D721Med (cell line): ENCODE measurements at regions not wholly inside any gene's neighbourhood (a gene's known extent, or its start where the extent isn't known, plus 50 kb on each side); places are given as distances from the start of the nearest gene placed in this dataset.
"Not testable (repeated sequence)": the region's sequence is repeated elsewhere in the genome, so short reads cannot be mapped to it uniquely, and the experiment has no call there.

Source experiments
- DNase-seq: peaks from one replicate; pipeline ENCODE4 v3.0.0; 2011; ENCODE audit warnings: low spot score; ENCODE audit not compliant: insufficient read length
- FAIRE-seq: peaks from 2 replicates; lab custom pipeline; 2011; peaks lifted over from hg19 to GRCh38; lab: Jason Lieb, UNC
- TF ChIP-seq, protein P1 (sequence below): IDR thresholded peaks from 2 replicates; pipeline ENCODE4 v1.5.1; 2012; ENCODE audit warnings: mild to moderate bottlenecking, control low read depth; ENCODE audit not compliant: insufficient read depth; ENCODE audit errors: missing control alignments

- TF ChIP-seq, protein P1, sequence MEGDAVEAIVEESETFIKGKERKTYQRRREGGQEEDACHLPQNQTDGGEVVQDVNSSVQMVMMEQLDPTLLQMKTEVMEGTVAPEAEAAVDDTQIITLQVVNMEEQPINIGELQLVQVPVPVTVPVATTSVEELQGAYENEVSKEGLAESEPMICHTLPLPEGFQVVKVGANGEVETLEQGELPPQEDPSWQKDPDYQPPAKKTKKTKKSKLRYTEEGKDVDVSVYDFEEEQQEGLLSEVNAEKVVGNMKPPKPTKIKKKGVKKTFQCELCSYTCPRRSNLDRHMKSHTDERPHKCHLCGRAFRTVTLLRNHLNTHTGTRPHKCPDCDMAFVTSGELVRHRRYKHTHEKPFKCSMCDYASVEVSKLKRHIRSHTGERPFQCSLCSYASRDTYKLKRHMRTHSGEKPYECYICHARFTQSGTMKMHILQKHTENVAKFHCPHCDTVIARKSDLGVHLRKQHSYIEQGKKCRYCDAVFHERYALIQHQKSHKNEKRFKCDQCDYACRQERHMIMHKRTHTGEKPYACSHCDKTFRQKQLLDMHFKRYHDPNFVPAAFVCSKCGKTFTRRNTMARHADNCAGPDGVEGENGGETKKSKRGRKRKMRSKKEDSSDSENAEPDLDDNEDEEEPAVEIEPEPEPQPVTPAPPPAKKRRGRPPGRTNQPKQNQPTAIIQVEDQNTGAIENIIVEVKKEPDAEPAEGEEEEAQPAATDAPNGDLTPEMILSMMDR, result no peak
- DNase-seq (no peak), FAIRE-seq (no peak)
Observed at GRCh38 chr10:45111509-45111908, 110.8 kb downstream of the ZNF22 start.

DNA sequence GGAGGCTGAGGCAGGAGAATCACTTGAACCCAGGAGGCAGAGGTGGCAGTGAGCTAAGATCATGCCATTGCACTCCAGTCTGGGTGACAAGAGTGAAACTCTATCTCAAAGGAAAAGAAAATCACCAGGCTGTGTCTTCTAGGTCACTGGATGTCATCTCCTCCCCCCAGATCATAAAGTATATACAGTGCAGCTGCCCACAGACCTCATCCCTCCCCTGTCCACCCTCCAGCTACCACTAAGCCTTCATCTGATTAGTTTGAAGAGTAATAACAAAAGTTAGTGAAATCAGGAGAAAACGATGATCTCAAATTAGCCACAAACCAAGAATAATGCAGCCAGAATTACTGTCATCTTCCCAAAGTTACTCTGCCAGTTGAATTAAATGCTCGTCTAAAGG lies 117.2 kb downstream of the ZNF22 start:
- DNase-seq, FAIRE-seq: not testable (repeated sequence)

- TF ChIP-seq, protein P1, result no peak
- FAIRE-seq, result no peak
Observed at GRCh38 chr10:45118929-45119328, 118.2 kb downstream of the ZNF22 start.

DNA sequence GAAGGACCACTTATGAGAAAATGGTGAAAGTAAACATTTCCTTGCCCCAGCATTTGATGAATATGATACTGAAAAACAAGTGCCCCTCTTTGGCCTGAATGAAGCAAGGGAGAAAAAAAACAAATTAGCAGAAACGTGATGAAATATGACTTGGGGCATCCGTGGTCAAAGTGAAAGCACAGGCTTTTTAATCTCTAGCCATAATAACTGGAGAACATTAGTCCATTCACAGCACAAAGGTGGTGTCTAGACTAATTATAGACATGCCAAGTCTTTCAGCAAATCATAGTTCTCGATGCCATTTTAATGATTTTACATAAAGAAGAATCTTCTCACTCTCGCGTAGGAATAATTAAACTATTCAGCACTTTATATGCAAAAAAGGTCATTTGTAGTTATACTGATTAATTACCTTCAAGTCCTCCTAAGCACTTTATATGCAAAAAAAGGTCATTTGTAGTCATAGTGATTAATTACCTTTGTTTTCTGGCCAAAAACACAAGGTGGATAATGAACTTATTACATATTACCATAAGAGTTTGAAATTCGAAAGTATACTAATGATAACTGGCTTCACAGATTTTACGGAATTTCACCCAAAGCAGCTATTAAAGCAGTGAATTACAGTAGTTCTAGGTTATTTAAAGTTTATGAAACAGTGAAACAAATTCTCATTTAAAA lies 121.6 kb downstream of the ZNF22 start:
- DNase-seq, FAIRE-seq: not testable (repeated sequence)

More at GRCh38 chr10:45118929-45119328, 118.2 kb downstream of the ZNF22 start:
- no peak for DNase-seq

DNA sequence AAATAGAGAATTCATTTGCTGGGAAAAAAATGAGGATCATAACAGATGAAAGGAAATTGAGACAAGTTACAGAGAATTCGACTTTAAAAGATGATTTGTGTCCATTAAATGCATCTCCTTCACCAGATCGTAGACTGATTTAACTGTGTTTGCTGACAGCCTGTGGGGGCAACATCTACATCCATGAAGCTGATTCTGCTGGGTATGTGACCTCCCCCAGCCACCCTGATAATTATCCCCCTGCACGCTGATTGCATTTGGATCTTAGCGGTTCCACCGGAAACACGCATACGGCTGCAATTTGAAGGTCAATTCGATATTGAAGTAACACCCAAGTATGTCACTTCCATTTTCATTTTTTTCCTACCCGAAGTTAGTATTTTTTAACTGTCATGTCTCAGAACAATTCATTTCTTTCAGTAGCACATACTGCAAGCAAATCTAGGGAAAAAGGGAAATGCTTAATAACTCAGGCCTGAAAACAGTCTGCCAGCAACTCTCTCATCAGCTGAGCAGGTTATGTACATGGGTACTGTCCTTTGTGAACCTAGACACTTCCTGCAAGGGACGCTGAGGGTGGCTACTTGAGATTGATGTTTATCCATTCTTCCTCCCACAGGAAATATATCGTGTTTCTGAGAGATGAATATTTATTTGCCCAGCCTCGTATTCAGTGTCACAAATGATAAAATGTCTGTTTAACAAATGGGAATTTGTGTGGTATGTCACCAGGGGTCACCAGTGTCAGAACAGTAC lies 134.9 kb downstream of the ZNF22 start:
- DNase-seq (no peak), FAIRE-seq (no peak)
- TF ChIP-seq, protein P1, result no peak

DNA sequence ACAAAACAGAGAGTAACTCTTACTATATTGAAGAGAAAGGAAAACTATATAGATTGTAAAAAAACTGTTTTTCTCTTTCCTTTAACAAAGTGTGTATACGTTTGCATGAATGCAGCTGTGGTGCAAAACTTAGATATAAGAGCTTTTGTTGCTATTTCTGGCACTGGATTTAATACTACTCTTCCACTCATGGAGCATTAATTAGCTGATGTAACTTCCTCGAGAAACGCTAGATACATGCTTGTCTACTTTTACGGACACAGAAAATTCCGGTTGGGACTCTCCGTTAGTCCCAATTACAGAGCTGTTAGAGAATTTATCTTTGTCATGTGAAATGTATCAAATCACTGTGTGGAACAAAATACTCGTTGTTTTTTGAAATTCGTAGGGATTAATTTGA lies 135.5 kb downstream of the ZNF22 start:
- TF ChIP-seq, protein P1, result no peak
- FAIRE-seq, result no peak
- no peak for DNase-seq

DNA sequence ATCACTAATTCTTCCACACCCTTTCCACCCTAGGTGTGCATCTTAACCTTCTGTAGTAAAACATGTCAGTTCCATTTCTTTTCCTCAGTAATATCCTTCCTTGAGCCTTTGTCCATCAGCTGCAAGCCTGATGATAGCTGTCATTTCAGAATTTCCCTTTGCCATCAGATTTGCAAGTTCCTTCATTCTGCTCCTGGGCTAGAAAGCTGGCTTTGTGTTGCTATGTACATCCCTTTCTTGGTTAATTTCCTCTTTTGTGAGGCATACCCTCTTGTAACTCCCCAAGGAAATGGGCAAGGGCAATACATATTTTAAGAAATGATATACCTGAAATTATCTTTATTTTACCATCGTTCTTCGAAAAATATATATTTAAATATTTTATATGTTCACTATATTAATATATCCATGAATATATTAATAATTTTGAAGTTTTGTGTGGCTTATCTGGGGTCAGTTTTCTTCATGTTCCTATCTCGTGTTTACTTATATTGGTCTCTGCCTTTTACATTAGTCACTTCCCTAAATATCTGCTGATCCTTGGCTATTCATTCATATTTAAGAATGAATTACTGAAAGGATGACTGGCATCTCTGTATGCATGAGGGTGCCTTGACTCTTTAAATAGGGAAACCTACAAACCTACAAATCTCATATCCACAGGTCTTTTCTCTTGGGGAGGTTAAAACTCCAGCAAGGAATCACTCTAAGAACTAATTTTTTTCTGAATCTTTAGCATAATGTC lies 143.8 kb downstream of the ZNF22 start:
- TF ChIP-seq, protein P1, result no peak
- no peak for FAIRE-seq
- DNase-seq, result no peak

DNA sequence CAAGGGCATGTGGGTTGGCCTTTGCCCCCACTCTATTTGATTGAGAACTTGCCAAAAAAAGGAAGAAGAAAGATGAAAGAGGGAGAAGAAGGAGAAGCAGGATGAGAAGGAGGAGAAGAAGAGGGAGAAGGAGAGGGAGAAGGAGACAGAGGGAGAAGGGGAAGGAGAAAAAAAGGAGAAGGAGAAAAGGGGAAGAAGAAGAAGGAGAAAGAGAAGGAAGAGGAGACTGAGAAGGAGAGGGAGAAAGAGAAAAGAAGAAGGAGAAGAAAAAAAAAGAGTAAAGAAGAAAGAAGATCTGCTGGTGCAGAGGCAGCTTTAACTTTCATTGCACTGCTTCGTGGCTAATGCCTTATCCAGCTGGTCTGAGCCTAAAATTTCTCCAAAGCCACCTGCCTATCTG lies 144.4 kb downstream of the ZNF22 start:
- not testable (repeated sequence) for FAIRE-seq, DNase-seq
